Lower lobe of right lung (tissue), 2 donors: ENCODE measurements at regions not wholly inside any gene's neighbourhood (a gene's known extent, or its start where the extent isn't known, plus 50 kb on each side); places are given as distances from the start of the nearest gene placed in this dataset.

Source experiments
- ATAC-seq, 2 donors: fragments of 200-7000 bp; cut with Tn5 transposase; one replicate each; pipeline ENCODE4 v1.9.1; 2020 to 2022; ENCODE audit warnings: mild to moderate bottlenecking in 2 of 2, moderate library complexity in 2 of 2
- DNase-seq: peaks from one replicate; pipeline ENCODE4 v3.0.0-alpha.2; 2020
- H3K27ac ChIP-seq: fragments of 200-600 bp; one replicate; pipeline ENCODE4 v1.8.0; 2022
- H3K27me3 ChIP-seq: fragments of 200-600 bp; one replicate; pipeline ENCODE4 v1.8.0; 2022; ENCODE audit warnings: low read depth
- H3K36me3 ChIP-seq: fragments of 200-600 bp; one replicate; pipeline ENCODE4 v1.8.0; 2022; ENCODE audit warnings: mild to moderate bottlenecking
- H3K4me1 ChIP-seq: fragments of 200-600 bp; one replicate; pipeline ENCODE4 v1.8.0; 2022
- H3K4me3 ChIP-seq: fragments of 200-600 bp; one replicate; pipeline ENCODE4 v1.8.0; 2022; ENCODE audit warnings: mild to moderate bottlenecking
- H3K9me3 ChIP-seq: fragments of 200-600 bp; one replicate; pipeline ENCODE4 v1.8.0; 2022
- intact Hi-C: fragments of 100-400 bp; cut with DNase I; formaldehyde crosslinking; loops from one replicate; pipeline ENCODE4 v1.11.0; 2022
- TF ChIP-seq, protein P1 (sequence below): fragments of 200-600 bp; IDR thresholded peaks from one replicate; pipeline ENCODE4 v1.8.0; 2022; ENCODE audit warnings: antibody characterized with exemption, mild to moderate bottlenecking
- donor health status: DM: no; HTN: yes; CAD: no; lungs with severe emphysema.

DNA sequence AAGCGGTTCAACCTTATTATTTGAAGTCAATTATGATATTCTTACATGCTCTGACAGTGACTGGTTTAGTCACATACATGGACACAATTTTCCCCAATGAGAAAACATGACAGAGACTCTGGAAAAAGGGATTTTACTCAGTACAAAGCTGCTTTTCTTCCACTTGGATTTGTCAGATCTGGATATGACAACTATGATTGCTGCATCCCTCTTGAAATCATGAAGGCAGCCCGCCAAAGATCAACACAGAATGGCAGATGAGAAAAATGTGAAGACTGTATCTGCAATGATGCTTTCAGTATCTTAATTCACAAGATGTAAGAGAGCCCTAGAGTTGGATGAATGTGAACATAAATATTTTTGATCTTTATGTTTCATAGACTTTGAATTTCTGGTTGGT lies 439.6 kb downstream of the CDH8 start:
- H3K4me1 ChIP-seq, result no peaks in the 10 kb centered on the region
- no peaks in the 10 kb centered on the region for H3K36me3 ChIP-seq
- peaks cover 24% of the 10 kb centered on the region for H3K9me3 ChIP-seq
- no peaks in the 10 kb centered on the region for H3K27me3 ChIP-seq
- TF ChIP-seq, protein P1, sequence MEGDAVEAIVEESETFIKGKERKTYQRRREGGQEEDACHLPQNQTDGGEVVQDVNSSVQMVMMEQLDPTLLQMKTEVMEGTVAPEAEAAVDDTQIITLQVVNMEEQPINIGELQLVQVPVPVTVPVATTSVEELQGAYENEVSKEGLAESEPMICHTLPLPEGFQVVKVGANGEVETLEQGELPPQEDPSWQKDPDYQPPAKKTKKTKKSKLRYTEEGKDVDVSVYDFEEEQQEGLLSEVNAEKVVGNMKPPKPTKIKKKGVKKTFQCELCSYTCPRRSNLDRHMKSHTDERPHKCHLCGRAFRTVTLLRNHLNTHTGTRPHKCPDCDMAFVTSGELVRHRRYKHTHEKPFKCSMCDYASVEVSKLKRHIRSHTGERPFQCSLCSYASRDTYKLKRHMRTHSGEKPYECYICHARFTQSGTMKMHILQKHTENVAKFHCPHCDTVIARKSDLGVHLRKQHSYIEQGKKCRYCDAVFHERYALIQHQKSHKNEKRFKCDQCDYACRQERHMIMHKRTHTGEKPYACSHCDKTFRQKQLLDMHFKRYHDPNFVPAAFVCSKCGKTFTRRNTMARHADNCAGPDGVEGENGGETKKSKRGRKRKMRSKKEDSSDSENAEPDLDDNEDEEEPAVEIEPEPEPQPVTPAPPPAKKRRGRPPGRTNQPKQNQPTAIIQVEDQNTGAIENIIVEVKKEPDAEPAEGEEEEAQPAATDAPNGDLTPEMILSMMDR, result no peak
- H3K27ac ChIP-seq, result no peak overlapping the region
- DNase-seq (no peak), ATAC-seq (no peak)
- H3K4me3 ChIP-seq, result no peak overlapping the region
- intact Hi-C loops, result no loop called here

DNA sequence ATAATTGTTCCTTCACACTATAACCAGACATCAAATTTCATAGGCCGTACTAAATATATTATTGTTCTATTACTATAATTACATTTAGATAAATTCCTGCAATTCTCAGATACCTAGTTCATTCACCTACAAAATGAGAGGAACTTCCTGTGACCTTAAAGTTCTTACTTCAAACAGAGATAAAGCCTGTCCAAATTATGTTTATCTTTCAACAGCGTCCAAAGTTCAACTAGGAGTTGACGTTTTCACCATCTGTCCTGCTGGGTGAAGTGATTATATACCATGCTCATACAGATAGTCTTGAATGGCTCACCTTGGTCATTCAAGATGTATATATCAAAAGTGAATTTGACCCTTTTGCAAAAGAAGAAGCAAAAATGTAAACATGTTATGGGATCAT lies 440.6 kb downstream of the CDH8 start:
- TF ChIP-seq, protein P1, result no peak
- no peaks in the 10 kb centered on the region for H3K36me3 ChIP-seq
- DNase-seq (no peak), ATAC-seq (no peak)
- H3K27me3 ChIP-seq, result no peaks in the 10 kb centered on the region
- H3K4me3 ChIP-seq, result no peak overlapping the region
- intact Hi-C loops, result no loop called here
- no peak overlapping the region for H3K27ac ChIP-seq
- H3K9me3 ChIP-seq, result peaks cover 24% of the 10 kb centered on the region
- no peaks in the 10 kb centered on the region for H3K4me1 ChIP-seq

DNA sequence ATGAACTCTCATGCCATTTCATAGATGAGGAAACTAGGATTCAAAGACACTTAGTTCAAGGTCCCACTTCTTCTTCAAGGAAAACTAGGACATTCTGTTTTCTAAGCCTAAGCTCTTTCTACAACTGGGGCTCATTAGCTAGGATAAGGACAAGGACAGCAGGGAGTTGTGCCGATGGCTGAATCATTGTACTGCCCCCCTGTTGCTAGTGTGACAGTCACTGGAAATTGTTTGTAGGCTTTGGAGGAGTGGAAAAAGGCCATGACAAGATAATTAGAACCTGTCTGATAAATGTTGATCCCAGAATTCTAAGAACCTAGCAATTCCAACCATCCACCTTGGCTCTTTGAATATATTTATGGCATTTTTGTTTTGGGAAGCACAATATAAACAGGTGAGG lies 445.7 kb downstream of the CDH8 start:
- DNase-seq (no peak), ATAC-seq (no peak)
- intact Hi-C loops, result no loop called here
- H3K27ac ChIP-seq, result no peak overlapping the region
- H3K27me3 ChIP-seq, result no peaks in the 10 kb centered on the region
- H3K36me3 ChIP-seq, result no peaks in the 10 kb centered on the region
- peaks cover 23% of the 10 kb centered on the region for H3K9me3 ChIP-seq
- no peak overlapping the region for H3K4me3 ChIP-seq
- no peaks in the 10 kb centered on the region for H3K4me1 ChIP-seq
- TF ChIP-seq, protein P1, result no peak

DNA sequence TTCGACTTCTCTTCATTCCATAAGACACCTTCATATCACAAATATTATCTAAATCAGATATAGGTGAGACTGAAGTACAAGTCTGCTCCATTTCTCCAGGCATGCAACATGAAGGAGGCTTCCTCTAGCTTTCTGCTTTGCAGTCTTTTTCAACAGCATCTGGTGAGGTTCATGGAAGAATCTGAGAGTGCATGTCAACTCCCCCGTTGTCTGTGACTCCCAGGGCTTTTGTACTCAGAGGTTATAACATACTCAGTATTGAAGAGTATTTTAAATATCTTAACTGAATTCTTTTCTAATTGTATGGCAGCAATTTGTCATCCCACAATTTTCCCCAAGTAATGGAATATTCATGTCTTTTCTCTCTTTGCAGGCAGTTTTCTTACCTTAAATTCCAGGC lies 448.7 kb downstream of the CDH8 start:
- DNase-seq, result no peak

DNA sequence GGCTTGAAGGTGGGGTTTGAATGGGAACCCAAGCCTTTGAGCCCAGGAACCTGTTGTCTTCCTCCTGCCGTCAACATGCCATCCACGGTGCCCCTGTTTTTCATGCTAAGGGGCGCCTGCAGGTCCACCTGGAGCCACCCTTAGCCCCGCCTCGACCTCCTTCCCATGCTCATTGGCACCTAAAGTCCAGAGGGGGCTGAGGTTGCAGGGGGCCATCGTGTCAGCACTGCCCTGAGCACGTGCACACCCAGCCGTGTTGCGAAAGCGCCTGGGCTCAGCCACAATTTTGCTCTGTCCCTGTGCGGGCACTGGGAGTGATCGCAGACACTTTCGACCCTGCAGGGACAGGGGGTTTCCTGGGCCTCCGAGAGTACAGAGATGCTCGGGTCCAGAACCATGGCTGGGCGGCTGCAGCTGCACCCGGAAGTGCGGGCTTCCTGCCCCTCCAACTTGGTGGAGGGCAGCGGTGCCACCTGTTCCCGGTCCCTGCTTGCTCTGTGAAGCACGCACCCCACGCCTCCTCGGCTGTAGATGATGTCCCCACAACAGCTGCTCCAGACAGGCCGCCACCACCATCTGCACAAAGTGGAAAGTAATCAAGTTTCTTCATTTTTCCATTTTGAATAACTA lies 454.7 kb downstream of the CDH8 start:
- TF ChIP-seq, protein P1, result no peak
- no peaks in the 10 kb centered on the region for H3K36me3 ChIP-seq
- no peaks in the 10 kb centered on the region for H3K9me3 ChIP-seq
- H3K4me3 ChIP-seq, result no peak overlapping the region
- ATAC-seq (no peak), DNase-seq (peak; percentile 28)
- H3K27ac ChIP-seq, result no peak overlapping the region
- H3K27me3 ChIP-seq, result no peaks in the 10 kb centered on the region
- H3K4me1 ChIP-seq, result no peaks in the 10 kb centered on the region
- intact Hi-C loops, result no loop called here

More for the DNA sequence above, 448.7 kb downstream of the CDH8 start:
- Histone ChIP-seq H3K27ac (no peak overlapping the region), H3K9me3 (no peaks in the 10 kb centered on the region), H3K4me1 (no peaks in the 10 kb centered on the region), H3K4me3 (no peak overlapping the region), H3K36me3 (no peaks in the 10 kb centered on the region), H3K27me3 (no peaks in the 10 kb centered on the region)
- ATAC-seq, result no peak
- TF ChIP-seq, protein P1, result no peak
- intact Hi-C loops, result no loop called here
